Neural progenitor cell (in vitro differentiated cells): ENCODE measurements at regions not wholly inside any gene's neighbourhood (a gene's known extent, or its start where the extent isn't known, plus 50 kb on each side); places are given as distances from the start of the nearest gene placed in this dataset.

ENCODE experiments used
- EZH2 ChIP-seq: fragments of 200-600 bp; sonication (generic); IDR thresholded peaks from 2 replicates; pipeline ENCODE4 v1.6.1; 2017; ENCODE audit warnings: antibody characterized with exemption, mild to moderate bottlenecking, moderate library complexity
- EZH2phosphoT487 ChIP-seq: fragments of 200-600 bp; sonication (generic); IDR thresholded peaks from 2 replicates; pipeline ENCODE4 v1.6.1; 2017; ENCODE audit warnings: antibody characterized with exemption
- TF ChIP-seq, protein P1 (sequence below): fragments of 200-600 bp; sonication (generic); IDR thresholded peaks from 2 replicates; pipeline ENCODE4 v1.5.1; 2017; ENCODE audit warnings: antibody characterized with exemption, mild to moderate bottlenecking

DNA sequence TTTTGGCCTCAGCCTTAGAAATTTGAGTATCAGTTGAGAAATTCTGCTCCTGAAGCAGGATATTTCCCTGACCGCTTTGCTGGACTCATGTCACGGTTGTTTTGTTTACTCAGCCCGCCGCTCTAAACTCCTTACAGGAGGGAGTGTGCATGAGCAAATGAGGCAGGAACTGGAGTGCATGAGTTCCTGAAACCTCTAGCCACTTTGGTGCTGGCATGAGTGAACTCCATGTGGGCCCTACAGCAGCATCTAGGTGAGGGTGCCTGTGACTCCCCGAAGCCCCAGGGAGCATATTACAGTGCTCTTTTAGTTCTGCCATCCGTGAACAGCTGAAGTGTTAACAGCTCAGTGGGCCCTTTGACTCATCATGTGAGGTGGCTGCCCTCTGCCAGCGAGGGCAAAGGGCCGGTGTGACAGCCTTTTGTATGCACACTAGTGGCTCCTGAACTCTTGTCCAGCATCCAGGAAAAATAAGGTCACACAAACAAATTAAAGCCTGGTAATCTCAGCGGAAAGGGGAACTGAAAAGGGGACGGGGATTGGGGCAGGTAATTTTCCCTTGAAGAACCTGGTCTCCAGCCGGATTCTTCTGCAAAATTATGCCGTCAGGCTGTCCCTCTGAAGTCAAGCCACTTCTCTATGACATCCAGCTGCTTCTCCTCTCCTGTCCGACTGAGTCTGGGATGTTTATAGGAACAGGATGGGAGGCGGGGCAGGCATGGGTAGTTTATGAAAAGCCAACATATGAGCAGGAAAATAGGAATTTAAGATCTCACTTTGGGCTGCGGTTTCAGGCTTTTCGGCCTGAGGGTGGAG is 1668.7 kb downstream of the SUCLG1 start:
- TF ChIP-seq, protein P1, sequence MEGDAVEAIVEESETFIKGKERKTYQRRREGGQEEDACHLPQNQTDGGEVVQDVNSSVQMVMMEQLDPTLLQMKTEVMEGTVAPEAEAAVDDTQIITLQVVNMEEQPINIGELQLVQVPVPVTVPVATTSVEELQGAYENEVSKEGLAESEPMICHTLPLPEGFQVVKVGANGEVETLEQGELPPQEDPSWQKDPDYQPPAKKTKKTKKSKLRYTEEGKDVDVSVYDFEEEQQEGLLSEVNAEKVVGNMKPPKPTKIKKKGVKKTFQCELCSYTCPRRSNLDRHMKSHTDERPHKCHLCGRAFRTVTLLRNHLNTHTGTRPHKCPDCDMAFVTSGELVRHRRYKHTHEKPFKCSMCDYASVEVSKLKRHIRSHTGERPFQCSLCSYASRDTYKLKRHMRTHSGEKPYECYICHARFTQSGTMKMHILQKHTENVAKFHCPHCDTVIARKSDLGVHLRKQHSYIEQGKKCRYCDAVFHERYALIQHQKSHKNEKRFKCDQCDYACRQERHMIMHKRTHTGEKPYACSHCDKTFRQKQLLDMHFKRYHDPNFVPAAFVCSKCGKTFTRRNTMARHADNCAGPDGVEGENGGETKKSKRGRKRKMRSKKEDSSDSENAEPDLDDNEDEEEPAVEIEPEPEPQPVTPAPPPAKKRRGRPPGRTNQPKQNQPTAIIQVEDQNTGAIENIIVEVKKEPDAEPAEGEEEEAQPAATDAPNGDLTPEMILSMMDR: no peak
- TF ChIP-seq EZH2phosphoT487 (no peak), EZH2 (no peak)
